Left ventricle myocardium superior (tissue), 1 donor: ENCODE measurements at regions not wholly inside any gene's neighbourhood (a gene's known extent, or its start where the extent isn't known, plus 50 kb on each side); places are given as distances from the start of the nearest gene placed in this dataset.

Experiments
- ATAC-seq: fragments of 200-7000 bp; cut with Tn5 transposase; one replicate; pipeline ENCODE4 v1.9.1; 2020; ENCODE audit warnings: mild to moderate bottlenecking, moderate library complexity
- DNase-seq: peaks from one replicate; pipeline ENCODE4 v3.0.0-alpha.2; 2020
- intact Hi-C: fragments of 100-400 bp; cut with micrococcal nuclease; formaldehyde crosslinking; loops from one replicate; pipeline ENCODE4 v1.11.0; 2022
- donor health status: DM: no; HTN: yes; CAD: no; lungs with severe emphysema.

- DNase-seq (no peak), ATAC-seq (no peak)
- intact Hi-C loops = no loop called here
Observed at GRCh38 chr14:85257287-85257686, 272.7 kb upstream of the FLRT2 start.

- intact Hi-C loops = no loop called here
- DNase-seq (no peak), ATAC-seq (no peak)
Observed at GRCh38 chr14:85263916-85264675, 265.8 kb upstream of the FLRT2 start.

GRCh38 chr14:85273099-85273677 lies 256.8 kb upstream of the FLRT2 start:
- intact Hi-C loops = no loop called here
- ATAC-seq (no peak), DNase-seq (no peak)

DNA sequence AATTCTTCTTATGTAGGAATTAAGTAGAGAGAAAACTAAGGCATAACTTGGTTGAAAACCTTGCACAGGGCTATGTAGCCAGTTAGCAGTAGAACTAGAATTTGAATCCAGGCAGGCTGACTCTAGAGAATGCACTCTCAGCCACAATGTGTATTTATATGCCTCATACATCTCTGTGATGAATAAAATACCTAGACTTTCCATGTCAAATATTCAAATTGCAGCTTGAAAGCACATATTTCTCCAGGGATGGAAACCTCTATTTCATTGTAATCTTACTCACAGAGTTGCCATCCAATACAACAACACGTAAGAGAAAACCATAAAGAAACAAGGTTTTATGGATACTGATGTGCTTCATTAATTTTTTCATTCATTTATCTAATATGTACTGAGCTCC lies 256.0 kb upstream of the FLRT2 start:
- ATAC-seq (no peak), DNase-seq (no peak)
- intact Hi-C loops = no loop called here

- DNase-seq (no peak), ATAC-seq (no peak)
- intact Hi-C loops = no loop called here
Observed at GRCh38 chr14:85276161-85276978, 253.6 kb upstream of the FLRT2 start.

GRCh38 chr14:85276979-85277228 lies 253.0 kb upstream of the FLRT2 start:
- intact Hi-C loops = no loop called here
- DNase-seq (no peak), ATAC-seq (no peak)

- intact Hi-C loops = no loop called here
Observed at GRCh38 chr14:85279407-85279806, 250.5 kb upstream of the FLRT2 start.

GRCh38 chr14:85280074-85280473 lies 249.9 kb upstream of the FLRT2 start:
- intact Hi-C loops = no loop called here
- ATAC-seq = no peak
- DNase-seq = no peak

More at GRCh38 chr14:85279407-85279806, 250.5 kb upstream of the FLRT2 start:
- ATAC-seq (no peak), DNase-seq (no peak)

GRCh38 chr14:85281921-85282320 lies 248.0 kb upstream of the FLRT2 start:
- intact Hi-C loops = no loop called here
- no peak for ATAC-seq
- no peak for DNase-seq

DNA sequence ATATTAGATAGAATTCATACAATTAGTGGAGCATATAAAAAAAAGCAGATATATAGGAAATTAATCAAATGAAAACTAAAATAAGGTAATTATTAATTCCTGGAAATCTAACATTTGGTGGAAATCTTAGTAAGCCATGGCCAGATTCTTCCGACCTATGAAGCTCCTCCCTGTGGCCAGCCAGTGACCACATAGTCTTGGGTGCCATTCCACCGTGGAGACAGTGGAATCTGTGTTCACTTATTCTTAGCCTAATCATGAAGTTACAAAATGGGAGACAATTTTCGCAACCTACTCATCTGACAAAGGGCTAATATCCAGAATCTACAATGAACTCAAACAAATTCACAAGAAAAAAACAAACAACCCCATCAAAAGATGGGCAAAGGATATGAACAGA lies 241.9 kb upstream of the FLRT2 start:
- ATAC-seq (no peak), DNase-seq (no peak)
- intact Hi-C loops = no loop called here

GRCh38 chr14:85291731-85292130 lies 238.2 kb upstream of the FLRT2 start:
- DNase-seq (no peak), ATAC-seq (no peak)
- intact Hi-C loops = no loop called here

- no peak for ATAC-seq
- intact Hi-C loops = no loop called here
- DNase-seq = no peak
Observed at GRCh38 chr14:85293612-85294234, 236.2 kb upstream of the FLRT2 start.

DNA sequence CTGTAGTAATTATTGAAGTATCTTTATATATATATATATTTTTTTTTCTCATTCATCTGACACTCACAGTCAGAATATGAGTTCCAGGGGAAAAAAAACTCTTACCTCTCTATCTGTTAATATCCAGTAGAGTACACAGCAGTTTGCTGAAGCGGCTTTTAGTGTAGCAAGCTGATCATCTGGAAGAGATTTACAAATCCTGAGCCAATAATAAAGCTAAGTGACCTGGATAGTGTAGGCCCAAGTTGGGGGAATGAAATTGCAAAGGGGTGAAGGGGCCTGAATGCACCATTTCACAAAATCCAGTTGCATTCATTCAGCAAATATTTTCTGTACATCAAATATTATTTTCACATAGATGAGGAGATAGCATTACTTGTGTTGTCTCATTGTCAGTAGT lies 234.6 kb upstream of the FLRT2 start:
- DNase-seq = no peak
- ATAC-seq = no peak
- intact Hi-C loops = no loop called here

- intact Hi-C loops = no loop called here
Observed at GRCh38 chr14:85296456-85297210, 233.3 kb upstream of the FLRT2 start.

GRCh38 chr14:85300107-85300506 lies 229.8 kb upstream of the FLRT2 start:
- DNase-seq (no peak), ATAC-seq (no peak)
- intact Hi-C loops = no loop called here

More at GRCh38 chr14:85296456-85297210, 233.3 kb upstream of the FLRT2 start:
- DNase-seq (no peak), ATAC-seq (no peak)

DNA sequence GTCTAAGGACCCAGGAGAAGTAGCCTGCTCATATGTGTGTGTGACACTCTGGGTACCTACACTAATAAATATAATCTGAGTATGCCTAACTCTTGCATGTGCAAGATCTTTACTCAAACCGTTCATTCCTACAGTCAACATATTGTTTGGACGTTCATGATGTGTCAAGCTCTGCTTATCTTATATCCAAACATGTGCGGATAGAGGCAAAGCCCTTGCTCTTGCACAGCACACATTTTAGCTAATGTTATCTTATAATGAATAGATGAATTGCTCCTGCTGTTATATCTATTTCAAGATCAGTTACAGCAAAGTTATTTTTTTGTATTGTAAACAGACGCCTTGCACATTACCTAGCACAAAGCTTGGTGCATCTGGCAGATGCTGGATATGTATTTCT lies 228.4 kb upstream of the FLRT2 start:
- intact Hi-C loops = no loop called here
- DNase-seq (no peak), ATAC-seq (no peak)

GRCh38 chr14:85306024-85306423 lies 223.9 kb upstream of the FLRT2 start:
- no peak for ATAC-seq
- intact Hi-C loops = no loop called here
- no peak for DNase-seq

DNA sequence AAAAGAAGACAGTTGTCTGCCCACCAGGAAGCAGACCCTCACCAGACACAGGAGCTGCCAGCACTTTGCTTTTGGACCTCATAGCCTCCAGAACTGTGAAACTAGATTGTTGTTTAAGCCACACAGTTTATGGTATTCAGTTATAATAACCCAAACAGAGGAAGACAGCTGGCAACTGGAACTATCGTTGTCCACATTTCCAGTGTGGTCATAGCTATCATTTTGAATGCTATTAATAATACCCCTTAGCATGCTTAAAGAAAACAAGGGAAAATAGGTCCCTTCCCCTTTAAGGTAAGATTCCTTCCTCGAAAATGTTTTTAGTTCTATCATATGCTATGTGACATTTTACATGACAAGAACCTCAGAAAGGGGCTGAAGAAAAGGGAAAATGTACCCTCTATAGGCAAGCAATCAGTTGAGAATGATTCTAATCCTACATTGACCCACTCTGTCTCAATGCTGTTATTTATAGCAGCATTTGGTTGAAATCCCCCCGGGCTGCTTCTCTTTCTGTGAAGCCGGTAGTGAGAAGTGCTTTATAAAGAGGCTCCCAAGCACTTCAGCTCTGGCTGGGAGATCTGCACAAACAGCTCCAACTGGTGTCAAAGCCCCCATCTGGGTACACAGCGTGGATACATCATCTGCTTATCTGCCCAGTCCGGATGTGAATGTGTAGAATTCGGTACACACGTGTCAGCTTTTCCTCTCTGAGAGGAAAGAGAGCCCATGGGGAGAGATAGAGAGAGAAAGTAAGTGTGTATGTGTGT lies 221.2 kb upstream of the FLRT2 start:
- intact Hi-C loops = no loop called here
- no peak for ATAC-seq
- no peak for DNase-seq
